Astrocyte (in vitro differentiated cells and primary cell): ENCODE measurements at regions not wholly inside any gene's neighbourhood (a gene's known extent, or its start where the extent isn't known, plus 50 kb on each side); places are given as distances from the start of the nearest gene placed in this dataset.
A peak's percentile ranks its signal among the peaks of the same experiment; 100 is the strongest.

Experiments
- DNase-seq: peaks from one replicate; pipeline ENCODE4 v3.0.0-alpha.2; 2010; ENCODE audit warnings: low read depth
- FAIRE-seq: peaks from 2 replicates; lab custom pipeline; 2011; peaks lifted over from hg19 to GRCh38; lab: Jason Lieb, UNC
- H2AFZ ChIP-seq: 2 replicates; pipeline ENCODE4 v1.6.0; 2012; ENCODE audit warnings: low read depth, low read length, inconsistent platforms
- H3K27ac ChIP-seq: 2 replicates; pipeline ENCODE4 v1.5.1; 2011; ENCODE audit warnings: low read depth, low read length, inconsistent platforms
- H3K27me3 ChIP-seq: 2 replicates; pipeline ENCODE4 v1.6.0; 2011; ENCODE audit warnings: low read length, inconsistent platforms; ENCODE audit not compliant: insufficient read depth
- H3K36me3 ChIP-seq: 2 replicates; pipeline ENCODE4 v1.5.1; 2011; ENCODE audit warnings: low read length, inconsistent platforms; ENCODE audit not compliant: insufficient read depth
- H3K4me1 ChIP-seq: 2 replicates; pipeline ENCODE4 v1.5.1; 2011; ENCODE audit warnings: low read length, inconsistent platforms; ENCODE audit not compliant: insufficient read depth
- H3K4me2 ChIP-seq: 2 replicates; pipeline ENCODE4 v1.6.0; 2012; ENCODE audit warnings: low read length, inconsistent platforms
- H3K4me3 ChIP-seq: 2 replicates; pipeline ENCODE4 v1.5.1; 2011; ENCODE audit warnings: low read depth, mild to moderate bottlenecking, low read length, inconsistent platforms; ENCODE audit not compliant: insufficient read depth
- H3K79me2 ChIP-seq: 2 replicates; pipeline ENCODE4 v1.6.0; 2012; ENCODE audit warnings: mild to moderate bottlenecking, low read length, inconsistent platforms; ENCODE audit not compliant: insufficient read depth
- H3K9ac ChIP-seq: 2 replicates; pipeline ENCODE4 v1.6.0; 2012; ENCODE audit warnings: mild to moderate bottlenecking, low read length, inconsistent platforms
- H3K9me3 ChIP-seq: 2 replicates; pipeline ENCODE4 v1.5.1; 2012; ENCODE audit warnings: low read depth, mild to moderate bottlenecking, low read length, inconsistent platforms; ENCODE audit not compliant: insufficient read depth
- H4K20me1 ChIP-seq: 2 replicates; pipeline ENCODE4 v1.6.0; 2012; ENCODE audit warnings: low read length, inconsistent platforms; ENCODE audit not compliant: insufficient read depth
- H3K27ac Mint-ChIP-seq: one replicate; pipeline ENCODE4 v1.8.0; 2021; ENCODE audit warnings: mild to moderate bottlenecking, mixed read lengths; ENCODE audit not compliant: unreplicated experiment
- H3K27me3 Mint-ChIP-seq: one replicate; pipeline ENCODE4 v1.8.0; 2021; ENCODE audit warnings: low read depth, mixed read lengths; ENCODE audit not compliant: unreplicated experiment
- H3K36me3 Mint-ChIP-seq: one replicate; pipeline ENCODE4 v1.8.0; 2021; ENCODE audit warnings: low read depth, mixed read lengths; ENCODE audit not compliant: unreplicated experiment
- H3K4me1 Mint-ChIP-seq: one replicate; pipeline ENCODE4 v1.8.0; 2021; ENCODE audit warnings: low read depth, mixed read lengths; ENCODE audit not compliant: unreplicated experiment
- H3K4me3 Mint-ChIP-seq: one replicate; pipeline ENCODE4 v1.8.0; 2021; ENCODE audit warnings: mild to moderate bottlenecking, moderate library complexity, mixed read lengths; ENCODE audit not compliant: unreplicated experiment
- H3K9me3 Mint-ChIP-seq: one replicate; pipeline ENCODE4 v1.8.0; 2021; ENCODE audit warnings: mild to moderate bottlenecking, mixed read lengths; ENCODE audit not compliant: unreplicated experiment
- EZH2 ChIP-seq: IDR thresholded peaks from 2 replicates; pipeline ENCODE4 v1.6.1; 2012; ENCODE audit warnings: mild to moderate bottlenecking, low read length, inconsistent platforms; ENCODE audit not compliant: insufficient read depth
- TF ChIP-seq, protein P1 (sequence below): IDR thresholded peaks from 2 replicates; pipeline ENCODE4 v1.5.1; 2011; ENCODE audit warnings: low read depth, mild to moderate bottlenecking, inconsistent platforms, low read length, moderate library complexity; ENCODE audit not compliant: insufficient read depth

DNA sequence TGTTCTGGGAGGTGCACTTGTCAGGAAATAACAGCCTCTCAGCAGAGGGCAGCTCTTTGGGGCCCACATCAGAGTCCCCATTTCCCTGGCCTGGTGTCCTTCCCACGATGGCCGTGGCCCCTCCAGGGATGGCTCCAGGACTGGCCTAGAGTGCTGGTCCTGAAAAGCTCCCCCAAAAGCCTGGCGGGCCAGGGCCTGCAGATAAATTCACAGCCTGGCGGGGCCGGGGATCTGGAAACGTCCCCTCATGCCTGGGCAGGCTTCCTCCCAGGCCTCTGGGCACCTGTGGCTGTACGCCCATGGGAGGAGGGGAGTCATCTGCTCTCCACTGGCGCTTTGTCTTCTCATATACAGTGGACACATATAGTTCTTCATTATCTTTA, 52.6 kb upstream of the HS6ST1 start:
- Histone ChIP-seq H4K20me1 (no peaks in the 10 kb centered on the region), H3K36me3 (no peaks in the 10 kb centered on the region), H3K27me3 (no peaks in the 10 kb centered on the region), H2AFZ (no peak overlapping the region), H3K27ac (no peak overlapping the region), H3K9me3 (no peaks in the 10 kb centered on the region), H3K4me1 (peaks cover 11% of the 10 kb centered on the region), H3K4me2 (no peak overlapping the region), H3K4me3 (no peak overlapping the region), H3K79me2 (no peaks in the 10 kb centered on the region), H3K9ac (no peak overlapping the region)
- H3K4me3 Mint-ChIP-seq: no peak overlapping the region
- peaks cover 33% of the 10 kb centered on the region for H3K27me3 Mint-ChIP-seq
- no peak for FAIRE-seq
- DNase-seq: no peak
- H3K9me3 Mint-ChIP-seq: peaks cover 3% of the 10 kb centered on the region
- no peaks in the 10 kb centered on the region for H3K36me3 Mint-ChIP-seq
- peaks cover 22% of the 10 kb centered on the region for H3K4me1 Mint-ChIP-seq
- H3K27ac Mint-ChIP-seq: no peak overlapping the region
- TF ChIP-seq, protein P1, sequence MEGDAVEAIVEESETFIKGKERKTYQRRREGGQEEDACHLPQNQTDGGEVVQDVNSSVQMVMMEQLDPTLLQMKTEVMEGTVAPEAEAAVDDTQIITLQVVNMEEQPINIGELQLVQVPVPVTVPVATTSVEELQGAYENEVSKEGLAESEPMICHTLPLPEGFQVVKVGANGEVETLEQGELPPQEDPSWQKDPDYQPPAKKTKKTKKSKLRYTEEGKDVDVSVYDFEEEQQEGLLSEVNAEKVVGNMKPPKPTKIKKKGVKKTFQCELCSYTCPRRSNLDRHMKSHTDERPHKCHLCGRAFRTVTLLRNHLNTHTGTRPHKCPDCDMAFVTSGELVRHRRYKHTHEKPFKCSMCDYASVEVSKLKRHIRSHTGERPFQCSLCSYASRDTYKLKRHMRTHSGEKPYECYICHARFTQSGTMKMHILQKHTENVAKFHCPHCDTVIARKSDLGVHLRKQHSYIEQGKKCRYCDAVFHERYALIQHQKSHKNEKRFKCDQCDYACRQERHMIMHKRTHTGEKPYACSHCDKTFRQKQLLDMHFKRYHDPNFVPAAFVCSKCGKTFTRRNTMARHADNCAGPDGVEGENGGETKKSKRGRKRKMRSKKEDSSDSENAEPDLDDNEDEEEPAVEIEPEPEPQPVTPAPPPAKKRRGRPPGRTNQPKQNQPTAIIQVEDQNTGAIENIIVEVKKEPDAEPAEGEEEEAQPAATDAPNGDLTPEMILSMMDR: no peak
- TF ChIP-seq EZH2: no peak

DNA sequence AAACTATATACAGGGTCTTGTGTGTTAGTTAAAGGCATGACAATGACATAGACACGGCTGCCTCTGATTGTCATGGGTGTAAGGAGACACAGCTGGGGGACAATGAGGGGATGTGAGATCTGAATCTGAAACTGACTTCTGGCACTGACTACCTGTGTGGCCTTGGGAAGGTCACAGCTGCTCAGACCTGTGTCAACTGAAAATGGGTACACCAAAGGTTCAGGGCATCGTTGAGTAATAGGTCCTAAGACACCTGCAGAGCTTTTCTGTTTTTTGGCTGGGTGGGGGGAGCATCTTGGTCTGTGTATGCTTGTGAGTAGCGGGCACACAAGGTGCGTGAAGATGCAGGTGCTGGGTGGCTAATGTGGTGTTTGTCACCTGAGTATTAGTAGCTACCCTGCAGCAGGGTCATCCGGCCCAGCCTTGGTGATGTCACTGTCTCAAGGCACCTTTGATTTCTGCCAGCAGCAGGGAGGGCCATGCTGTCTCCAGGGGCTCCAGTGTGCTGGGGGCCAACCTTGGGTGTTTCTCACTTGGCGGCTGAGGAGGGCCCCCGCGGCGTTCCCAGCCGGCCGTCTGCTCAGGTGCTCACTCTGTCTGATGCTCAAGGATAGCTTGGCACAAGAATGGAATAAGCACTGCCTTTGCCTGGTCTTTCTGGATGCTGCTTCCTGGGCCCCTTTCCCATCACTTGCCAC, 53.1 kb upstream of the HS6ST1 start:
- Mint-ChIP-seq H3K27ac (peak overlapping the region; percentile 62), H3K9me3 (peaks cover 3% of the 10 kb centered on the region), H3K4me3 (no peak overlapping the region), H3K36me3 (no peaks in the 10 kb centered on the region), H3K4me1 (peaks cover 20% of the 10 kb centered on the region), H3K27me3 (peaks cover 33% of the 10 kb centered on the region)
- Histone ChIP-seq H4K20me1 (no peaks in the 10 kb centered on the region), H3K27ac (no peak overlapping the region), H3K79me2 (no peaks in the 10 kb centered on the region), H2AFZ (no peak overlapping the region), H3K9me3 (no peaks in the 10 kb centered on the region), H3K4me1 (peaks cover 11% of the 10 kb centered on the region), H3K4me2 (no peak overlapping the region), H3K9ac (no peak overlapping the region), H3K4me3 (no peak overlapping the region), H3K27me3 (no peaks in the 10 kb centered on the region), H3K36me3 (no peaks in the 10 kb centered on the region)
- TF ChIP-seq, protein P1: no peak
- no peak for TF ChIP-seq EZH2
- DNase-seq (no peak), FAIRE-seq (no peak)

DNA sequence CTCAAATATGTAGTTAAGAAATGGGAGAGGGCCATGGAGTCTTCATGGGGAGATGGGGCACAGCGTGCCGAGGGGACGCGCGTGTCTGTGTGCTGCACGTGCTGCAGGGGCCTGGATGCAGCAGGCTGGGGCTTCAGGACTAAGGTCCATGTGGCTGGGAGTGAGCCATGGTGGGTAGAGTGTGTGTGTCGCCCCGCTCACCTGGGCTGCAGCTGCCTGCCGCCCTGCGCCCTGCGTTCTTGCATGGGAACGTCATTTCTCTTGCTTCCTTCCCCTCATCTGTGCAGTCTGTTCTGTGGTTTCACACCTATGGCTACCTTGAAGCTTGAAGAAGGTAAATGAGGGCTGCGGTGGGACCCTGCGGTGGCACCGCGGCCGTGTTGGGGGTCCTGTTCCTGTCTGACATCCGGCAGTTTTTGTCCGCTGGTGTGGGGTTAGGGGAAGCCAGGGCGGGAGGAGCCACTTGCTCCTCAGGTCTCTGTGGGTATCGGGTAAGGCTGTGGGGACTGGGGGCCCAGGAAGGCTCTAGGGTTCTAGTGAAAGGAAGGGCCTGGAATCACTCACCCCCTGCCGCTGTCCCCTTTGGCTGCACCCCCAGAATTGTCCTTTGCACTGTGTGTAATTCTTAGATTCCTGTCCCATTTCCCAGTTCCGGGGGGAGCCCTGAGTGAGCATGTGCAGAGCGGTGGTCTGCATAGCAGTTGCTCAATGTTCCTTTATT, 54.1 kb upstream of the HS6ST1 start:
- FAIRE-seq: no peak

More for the DNA sequence above, 54.1 kb upstream of the HS6ST1 start:
- H3K4me1 ChIP-seq: peaks cover 11% of the 10 kb centered on the region
- H3K36me3 Mint-ChIP-seq: no peaks in the 10 kb centered on the region
- H3K9ac ChIP-seq: no peak overlapping the region
- H3K36me3 ChIP-seq: no peaks in the 10 kb centered on the region
- no peaks in the 10 kb centered on the region for H3K27me3 ChIP-seq
- no peaks in the 10 kb centered on the region for H3K9me3 ChIP-seq
- H4K20me1 ChIP-seq: no peaks in the 10 kb centered on the region
- no peak for TF ChIP-seq EZH2
- TF ChIP-seq, protein P1: no peak
- H3K27ac ChIP-seq: no peak overlapping the region
- H3K4me2 ChIP-seq: no peak overlapping the region
- no peak overlapping the region for H3K4me3 Mint-ChIP-seq
- peaks cover 3% of the 10 kb centered on the region for H3K9me3 Mint-ChIP-seq
- H3K27me3 Mint-ChIP-seq: peaks cover 31% of the 10 kb centered on the region
- DNase-seq: no peak
- H3K4me3 ChIP-seq: no peak overlapping the region
- peaks cover 20% of the 10 kb centered on the region for H3K4me1 Mint-ChIP-seq
- H2AFZ ChIP-seq: no peak overlapping the region
- H3K27ac Mint-ChIP-seq: no peak overlapping the region
- no peaks in the 10 kb centered on the region for H3K79me2 ChIP-seq
